Erythroblast (primary cell): ENCODE measurements at regions not wholly inside any gene's neighbourhood (a gene's known extent, or its start where the extent isn't known, plus 50 kb on each side); places are given as distances from the start of the nearest gene placed in this dataset.

Source experiments
- GATA1 ChIP-seq: IDR thresholded peaks from 2 replicates; pipeline ENCODE4 v1.6.1; 2011; ENCODE audit warnings: low read depth, mild to moderate bottlenecking, control low read depth, low read length, moderate library complexity
- POLR2A ChIP-seq: IDR thresholded peaks from 2 replicates; pipeline ENCODE4 v1.6.1; 2011; ENCODE audit warnings: mild to moderate bottlenecking, low read length

DNA sequence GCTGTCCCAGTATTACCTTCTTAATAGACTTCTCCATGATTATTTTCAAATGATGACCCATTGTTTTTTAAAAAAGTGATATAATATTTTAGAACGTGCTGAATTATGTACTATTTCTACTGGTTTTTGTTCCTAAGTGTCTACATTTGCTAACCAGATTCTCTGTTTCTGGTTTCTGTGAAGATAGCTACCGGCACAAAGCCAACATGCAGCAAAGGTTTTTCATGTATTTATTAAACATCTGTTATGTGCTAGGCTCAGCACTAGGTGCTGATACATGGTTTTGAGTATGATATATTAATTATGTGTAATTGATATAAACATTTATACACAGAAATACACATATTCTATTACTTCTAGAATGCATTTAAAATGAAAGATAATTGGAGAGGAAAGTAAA is 1035.6 kb downstream of the PCDH17 start:
- TF ChIP-seq POLR2A: no peak
- no peak for TF ChIP-seq GATA1
